Endothelial cell of hepatic sinusoid (primary cell): ENCODE measurements at regions not wholly inside any gene's neighbourhood (a gene's known extent, or its start where the extent isn't known, plus 50 kb on each side); places are given as distances from the start of the nearest gene placed in this dataset.
"Not testable (repeated sequence)": the region's sequence is repeated elsewhere in the genome, so short reads cannot be mapped to it uniquely, and the experiment has no call there.

Experiments
- in situ Hi-C: cut with HindIII; loops from 2 replicates; pipeline ENCODE4 v1.10.0; 2017; ENCODE audit warnings: low sequenced_read_pairs

GRCh38 chr9:26131886-26132285, 453.6 kb upstream of the TUSC1 start:
- in situ Hi-C loops: no loop called here

- in situ Hi-C loops: no loop called here
These were observed 451.0 kb upstream of the TUSC1 start for GRCh38 chr9:26129217-26129616.

DNA sequence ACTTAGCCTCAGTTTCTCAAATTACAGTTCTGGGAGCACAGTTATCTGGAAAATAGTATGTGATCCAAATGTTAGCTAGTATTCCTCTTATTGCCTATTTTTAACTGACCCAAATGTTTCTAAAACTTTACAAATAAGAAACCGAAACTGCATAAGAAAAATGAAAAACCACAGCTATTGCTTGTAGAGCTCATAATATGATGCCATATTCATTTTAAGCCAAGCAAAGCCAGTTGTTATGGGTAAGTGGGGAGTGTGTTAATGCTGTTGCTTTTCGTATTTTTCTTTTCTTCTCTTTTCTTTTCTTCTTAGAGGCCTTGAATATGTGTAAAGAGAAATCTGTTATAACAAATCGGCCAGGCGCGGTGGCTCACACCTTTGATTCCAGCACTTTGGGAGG, 447.4 kb upstream of the TUSC1 start:
- in situ Hi-C loops: no loop called here

DNA sequence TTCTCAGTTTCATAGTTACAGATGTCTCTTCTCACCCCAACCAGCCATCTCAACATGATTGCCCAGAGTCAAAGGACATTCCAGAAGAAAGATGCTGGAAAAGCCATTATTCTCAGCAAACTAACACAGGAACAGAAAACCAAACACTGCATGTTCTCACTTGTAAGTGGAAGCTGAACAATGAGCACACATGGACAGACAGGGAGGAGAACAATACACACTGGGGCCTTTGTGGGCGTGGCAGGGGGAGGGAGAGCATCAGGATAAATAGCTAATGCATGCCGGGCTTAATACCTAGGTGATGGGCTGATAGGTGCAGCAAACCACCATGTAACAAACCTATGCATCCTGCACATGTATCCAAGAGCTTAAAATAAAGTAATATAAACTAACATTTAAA, 437.8 kb upstream of the TUSC1 start:
- in situ Hi-C loops: not testable (repeated sequence)

- in situ Hi-C loops: no loop called here
These were observed 434.5 kb upstream of the TUSC1 start for GRCh38 chr9:26112724-26113123.

- in situ Hi-C loops: no loop called here
These were observed 408.2 kb upstream of the TUSC1 start for GRCh38 chr9:26086396-26086795.

DNA sequence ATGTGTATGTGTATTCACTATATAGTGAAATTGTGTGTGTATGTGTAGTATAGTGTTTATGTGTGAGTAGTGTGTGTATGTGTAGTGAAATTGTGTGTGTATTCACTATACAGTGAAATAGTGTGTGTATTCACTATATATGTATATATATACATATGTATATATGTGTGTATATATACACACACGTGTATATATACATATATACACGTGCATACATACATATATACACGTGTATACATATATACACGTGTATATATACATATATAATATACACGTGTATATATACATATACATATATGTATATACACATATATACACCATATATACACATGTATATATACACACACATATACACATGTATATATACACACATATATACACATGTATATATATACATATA, 403.6 kb upstream of the TUSC1 start:
- in situ Hi-C loops: no loop called here

GRCh38 chr9:26078706-26079105, 400.5 kb upstream of the TUSC1 start:
- in situ Hi-C loops: no loop called here

- in situ Hi-C loops: no loop called here
These were observed 399.6 kb upstream of the TUSC1 start for GRCh38 chr9:26077860-26078259.

- in situ Hi-C loops: no loop called here
These were observed 389.4 kb upstream of the TUSC1 start for GRCh38 chr9:26067608-26068007.

DNA sequence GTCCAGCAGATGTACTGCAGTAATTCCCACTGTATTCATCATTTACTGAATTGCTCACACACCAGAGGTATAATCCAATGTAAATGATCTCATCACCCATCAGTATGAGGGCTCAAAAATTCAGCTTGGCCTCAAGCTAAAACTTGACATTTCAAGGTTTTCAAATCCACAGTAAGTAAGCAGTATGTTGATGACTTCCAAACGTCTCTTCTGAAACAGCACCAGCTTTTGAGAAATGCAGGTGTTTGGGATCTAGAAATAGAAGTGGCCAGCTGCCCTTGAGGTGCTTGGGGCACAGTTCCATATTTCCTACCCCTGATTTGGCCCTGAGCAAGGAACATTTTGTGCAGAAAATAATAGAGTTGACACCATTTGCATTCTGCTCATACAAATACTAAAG, 388.0 kb upstream of the TUSC1 start:
- in situ Hi-C loops: no loop called here

- in situ Hi-C loops: no loop called here
These were observed 383.8 kb upstream of the TUSC1 start for GRCh38 chr9:26061948-26062575.

GRCh38 chr9:26058111-26058895, 380.1 kb upstream of the TUSC1 start:
- in situ Hi-C loops: no loop called here

DNA sequence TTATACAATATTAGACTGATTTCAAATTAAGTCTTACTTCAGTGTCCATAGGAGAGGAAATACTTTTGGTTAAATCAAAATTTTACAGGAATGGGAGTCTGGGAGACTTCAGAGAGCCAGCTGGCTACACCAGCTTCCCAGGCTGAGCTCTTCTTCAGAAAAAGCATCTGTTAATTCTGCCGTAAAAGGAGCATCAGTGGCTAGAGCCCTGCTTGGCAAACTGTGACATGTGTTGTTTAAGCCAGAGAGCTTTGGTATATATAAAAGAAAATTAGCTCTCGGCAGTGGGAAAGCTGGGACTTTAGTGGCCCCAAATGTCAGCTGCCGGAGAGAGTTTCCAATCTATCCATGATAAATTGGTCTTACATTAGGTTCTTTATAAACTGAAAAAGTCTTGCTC, 378.8 kb upstream of the TUSC1 start:
- in situ Hi-C loops: no loop called here

GRCh38 chr9:26054600-26055520, 376.6 kb upstream of the TUSC1 start:
- in situ Hi-C loops: no loop called here

GRCh38 chr9:26053954-26054353, 375.7 kb upstream of the TUSC1 start:
- in situ Hi-C loops: no loop called here

GRCh38 chr9:26043431-26043830, 365.2 kb upstream of the TUSC1 start:
- in situ Hi-C loops: no loop called here

DNA sequence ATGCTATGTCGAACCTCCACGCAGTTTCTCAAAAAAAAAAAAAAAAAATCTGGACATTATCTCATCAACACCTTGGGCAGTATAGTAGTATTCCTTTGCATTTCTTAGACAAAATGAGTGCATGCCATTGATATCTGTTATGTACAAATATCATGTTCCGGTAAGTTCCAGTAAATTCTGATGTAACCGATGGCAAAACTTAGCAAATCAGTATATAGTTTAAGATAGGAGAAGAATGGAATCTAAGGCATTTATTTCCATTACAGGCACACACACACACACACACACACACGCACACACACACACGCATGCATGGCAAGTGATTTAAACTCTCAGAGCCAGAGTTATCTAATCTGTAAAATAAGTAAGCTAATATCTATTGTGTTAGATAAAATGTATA, 356.5 kb upstream of the TUSC1 start:
- in situ Hi-C loops: no loop called here

DNA sequence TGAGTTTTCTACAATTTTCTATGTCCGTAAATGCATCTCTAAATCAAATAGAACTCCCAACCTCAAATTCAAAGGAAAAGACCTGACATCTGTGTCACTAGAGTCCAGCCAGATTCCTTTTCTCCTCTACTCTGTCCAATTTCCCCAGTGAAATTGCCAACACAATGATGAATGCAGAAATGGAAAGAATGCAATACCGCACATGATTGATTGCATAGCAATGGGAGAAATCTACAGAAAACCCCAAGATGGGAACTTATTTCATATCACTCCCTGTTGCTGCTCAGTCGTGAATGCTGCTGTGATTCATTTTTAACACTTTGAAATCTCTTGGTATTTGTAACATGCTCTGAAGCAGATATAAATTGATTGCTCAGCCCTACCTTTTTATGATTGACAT, 355.1 kb upstream of the TUSC1 start:
- in situ Hi-C loops: no loop called here

DNA sequence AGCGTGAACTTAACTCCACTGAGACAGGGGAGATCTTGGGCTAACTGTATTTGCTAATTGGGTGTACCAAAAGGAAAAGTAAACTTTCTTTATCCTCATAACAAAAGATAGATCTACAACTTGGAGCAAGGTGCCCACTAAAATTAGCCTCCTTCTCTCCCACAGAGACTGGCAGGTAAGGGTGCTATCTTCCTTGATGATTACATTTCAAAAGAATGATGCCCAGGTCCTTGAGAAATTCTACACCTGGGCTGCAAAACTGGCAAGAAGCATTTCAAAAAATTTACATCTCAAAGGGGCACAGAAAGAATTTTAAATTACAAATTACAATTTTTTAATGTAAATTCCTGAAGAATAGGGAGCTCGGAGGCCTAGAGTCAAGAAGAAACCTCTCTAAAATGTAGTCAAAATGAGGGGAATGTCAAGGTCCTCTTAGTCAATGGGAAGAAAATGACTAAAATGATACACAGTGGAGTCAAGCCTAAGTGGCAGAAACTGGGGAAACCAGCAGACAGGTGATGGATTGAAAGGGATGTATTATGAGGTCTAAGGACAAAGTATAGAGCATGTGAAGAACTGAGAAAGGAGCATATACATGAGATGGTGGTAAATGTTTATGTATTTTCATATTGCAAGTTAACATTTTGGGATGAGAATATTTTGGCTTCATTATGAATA, 348.3 kb upstream of the TUSC1 start:
- in situ Hi-C loops: no loop called here

DNA sequence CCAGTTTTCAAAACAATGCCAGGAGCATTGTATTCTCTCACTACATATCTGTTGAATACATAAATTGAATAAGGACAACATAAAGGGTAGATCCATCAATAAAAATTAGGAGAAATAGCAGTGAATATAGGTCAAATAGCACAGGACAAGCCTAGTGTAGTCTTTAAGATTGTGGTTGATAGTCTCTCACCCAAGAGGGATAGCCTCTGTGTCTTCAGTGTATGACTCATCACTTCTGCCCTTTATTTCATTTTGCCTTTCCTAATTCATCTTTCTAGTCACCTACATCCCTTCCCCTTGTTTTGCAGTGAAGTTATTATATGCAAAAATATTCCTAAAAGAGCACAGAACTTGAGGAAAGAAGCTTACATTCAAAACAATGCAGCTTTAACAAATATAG, 335.0 kb upstream of the TUSC1 start:
- in situ Hi-C loops: no loop called here
